Lower lobe of right lung (tissue), 2 donors: ENCODE measurements at regions not wholly inside any gene's neighbourhood (a gene's known extent, or its start where the extent isn't known, plus 50 kb on each side); places are given as distances from the start of the nearest gene placed in this dataset.

ENCODE experiments used
- ATAC-seq, 2 donors: fragments of 200-7000 bp; cut with Tn5 transposase; one replicate each; pipeline ENCODE4 v1.9.1; 2020 to 2022; ENCODE audit warnings: mild to moderate bottlenecking in 2 of 2, moderate library complexity in 2 of 2
- DNase-seq: peaks from one replicate; pipeline ENCODE4 v3.0.0-alpha.2; 2020
- H3K27ac ChIP-seq: fragments of 200-600 bp; one replicate; pipeline ENCODE4 v1.8.0; 2022
- H3K27me3 ChIP-seq: fragments of 200-600 bp; one replicate; pipeline ENCODE4 v1.8.0; 2022; ENCODE audit warnings: low read depth
- H3K36me3 ChIP-seq: fragments of 200-600 bp; one replicate; pipeline ENCODE4 v1.8.0; 2022; ENCODE audit warnings: mild to moderate bottlenecking
- H3K4me1 ChIP-seq: fragments of 200-600 bp; one replicate; pipeline ENCODE4 v1.8.0; 2022
- H3K4me3 ChIP-seq: fragments of 200-600 bp; one replicate; pipeline ENCODE4 v1.8.0; 2022; ENCODE audit warnings: mild to moderate bottlenecking
- H3K9me3 ChIP-seq: fragments of 200-600 bp; one replicate; pipeline ENCODE4 v1.8.0; 2022
- intact Hi-C: fragments of 100-400 bp; cut with DNase I; formaldehyde crosslinking; loops from one replicate; pipeline ENCODE4 v1.11.0; 2022
- TF ChIP-seq, protein P1 (sequence below): fragments of 200-600 bp; IDR thresholded peaks from one replicate; pipeline ENCODE4 v1.8.0; 2022; ENCODE audit warnings: antibody characterized with exemption, mild to moderate bottlenecking
- donor health status: DM: no; HTN: yes; CAD: no; lungs with severe emphysema.

DNA sequence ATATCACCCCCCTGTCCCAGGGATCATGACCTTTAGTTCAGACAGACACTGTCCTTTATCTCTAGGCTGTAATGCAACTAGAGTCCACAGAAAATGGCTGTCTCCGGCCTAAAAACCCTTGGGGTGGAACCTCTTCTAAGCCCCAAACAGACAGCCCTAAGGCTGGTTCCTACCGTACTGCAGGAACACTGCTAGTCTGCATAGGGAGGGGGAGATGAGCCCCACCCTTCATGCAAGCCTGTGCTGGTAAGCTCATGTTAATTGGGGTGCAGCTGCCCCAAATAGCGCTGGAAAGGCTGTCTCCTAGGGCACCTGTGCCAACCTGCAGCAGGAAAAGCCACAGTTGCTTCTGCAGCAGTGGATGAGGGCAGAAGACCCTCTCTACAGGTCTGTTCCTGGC lies 252.1 kb upstream of the MDFIC2 start:
- Histone ChIP-seq H3K36me3 (no peaks in the 10 kb centered on the region), H3K4me3 (no peak overlapping the region), H3K27me3 (no peaks in the 10 kb centered on the region), H3K4me1 (no peaks in the 10 kb centered on the region), H3K27ac (no peak overlapping the region), H3K9me3 (no peaks in the 10 kb centered on the region)
- intact Hi-C loops, result no loop called here
- no peak for ATAC-seq
- DNase-seq, result no peak
- TF ChIP-seq, protein P1, sequence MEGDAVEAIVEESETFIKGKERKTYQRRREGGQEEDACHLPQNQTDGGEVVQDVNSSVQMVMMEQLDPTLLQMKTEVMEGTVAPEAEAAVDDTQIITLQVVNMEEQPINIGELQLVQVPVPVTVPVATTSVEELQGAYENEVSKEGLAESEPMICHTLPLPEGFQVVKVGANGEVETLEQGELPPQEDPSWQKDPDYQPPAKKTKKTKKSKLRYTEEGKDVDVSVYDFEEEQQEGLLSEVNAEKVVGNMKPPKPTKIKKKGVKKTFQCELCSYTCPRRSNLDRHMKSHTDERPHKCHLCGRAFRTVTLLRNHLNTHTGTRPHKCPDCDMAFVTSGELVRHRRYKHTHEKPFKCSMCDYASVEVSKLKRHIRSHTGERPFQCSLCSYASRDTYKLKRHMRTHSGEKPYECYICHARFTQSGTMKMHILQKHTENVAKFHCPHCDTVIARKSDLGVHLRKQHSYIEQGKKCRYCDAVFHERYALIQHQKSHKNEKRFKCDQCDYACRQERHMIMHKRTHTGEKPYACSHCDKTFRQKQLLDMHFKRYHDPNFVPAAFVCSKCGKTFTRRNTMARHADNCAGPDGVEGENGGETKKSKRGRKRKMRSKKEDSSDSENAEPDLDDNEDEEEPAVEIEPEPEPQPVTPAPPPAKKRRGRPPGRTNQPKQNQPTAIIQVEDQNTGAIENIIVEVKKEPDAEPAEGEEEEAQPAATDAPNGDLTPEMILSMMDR, result no peak

DNA sequence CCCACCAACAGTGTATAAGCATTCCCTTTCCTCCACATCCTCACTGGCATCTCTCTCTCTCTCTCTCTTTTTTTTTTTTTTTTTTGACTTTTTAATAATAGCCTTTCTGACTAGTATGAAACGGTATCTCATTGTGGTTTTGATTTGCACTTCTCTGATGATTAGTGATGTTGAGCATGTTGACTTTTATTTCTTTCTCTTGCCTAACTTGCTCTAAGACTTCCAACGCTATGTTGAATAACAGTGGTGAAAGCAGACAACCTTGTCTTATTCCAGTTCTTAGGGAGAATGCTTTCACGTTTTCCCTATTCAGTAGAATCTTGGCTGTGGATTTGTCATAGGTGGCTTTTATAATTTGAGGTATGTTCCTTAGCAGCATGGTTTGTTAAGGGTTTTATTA lies 249.4 kb upstream of the MDFIC2 start:
- H3K4me1 ChIP-seq, result no peaks in the 10 kb centered on the region
- H3K9me3 ChIP-seq, result no peaks in the 10 kb centered on the region
- no peak overlapping the region for H3K27ac ChIP-seq
- ATAC-seq (no peak), DNase-seq (no peak)
- intact Hi-C loops, result no loop called here
- H3K4me3 ChIP-seq, result no peak overlapping the region
- TF ChIP-seq, protein P1, result no peak
- no peaks in the 10 kb centered on the region for H3K36me3 ChIP-seq
- H3K27me3 ChIP-seq, result no peaks in the 10 kb centered on the region

DNA sequence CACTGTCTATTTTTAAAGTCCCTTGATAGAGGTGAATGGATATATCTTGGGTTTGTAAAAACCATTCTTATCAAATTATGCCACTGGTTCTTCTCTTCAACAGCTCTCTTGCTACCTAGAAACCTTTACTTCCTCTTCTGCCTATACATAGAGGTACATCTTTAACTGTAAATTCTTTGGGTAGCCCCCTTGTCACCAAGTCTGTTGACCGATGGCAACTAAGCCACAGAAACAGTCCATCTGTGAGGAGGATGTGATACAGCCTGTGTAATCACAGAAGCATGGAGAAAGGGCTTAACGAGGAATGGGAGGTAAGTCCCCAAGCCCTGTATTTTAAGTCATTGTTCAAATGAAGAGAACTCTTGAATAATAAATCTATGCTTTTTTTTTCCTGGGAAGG lies 246.5 kb upstream of the MDFIC2 start:
- no peak for ATAC-seq
- TF ChIP-seq, protein P1, result no peak
- Histone ChIP-seq H3K9me3 (no peaks in the 10 kb centered on the region), H3K27me3 (no peaks in the 10 kb centered on the region), H3K36me3 (no peaks in the 10 kb centered on the region), H3K4me3 (no peak overlapping the region), H3K27ac (no peak overlapping the region), H3K4me1 (no peaks in the 10 kb centered on the region)
- no peak for DNase-seq
- intact Hi-C loops, result no loop called here

DNA sequence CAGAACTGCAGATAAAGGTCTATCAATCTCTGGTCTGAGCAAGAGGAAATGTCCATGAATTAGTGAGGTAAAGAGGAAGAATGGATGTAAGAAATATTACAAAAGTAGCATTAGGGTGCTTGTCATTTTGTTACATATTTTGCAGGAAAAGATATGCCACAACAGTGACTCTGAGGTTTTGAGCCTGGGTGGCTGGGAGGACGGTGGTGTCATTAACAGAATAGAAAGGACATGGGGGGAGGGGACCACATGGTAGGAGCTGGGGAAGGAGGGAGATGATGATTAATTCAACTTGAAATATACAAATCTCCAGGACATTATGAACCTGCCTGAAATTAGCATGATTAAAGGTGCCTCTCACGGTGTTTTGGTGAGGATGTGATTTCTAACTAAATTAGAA lies 245.5 kb upstream of the MDFIC2 start:
- no peaks in the 10 kb centered on the region for H3K27me3 ChIP-seq

DNA sequence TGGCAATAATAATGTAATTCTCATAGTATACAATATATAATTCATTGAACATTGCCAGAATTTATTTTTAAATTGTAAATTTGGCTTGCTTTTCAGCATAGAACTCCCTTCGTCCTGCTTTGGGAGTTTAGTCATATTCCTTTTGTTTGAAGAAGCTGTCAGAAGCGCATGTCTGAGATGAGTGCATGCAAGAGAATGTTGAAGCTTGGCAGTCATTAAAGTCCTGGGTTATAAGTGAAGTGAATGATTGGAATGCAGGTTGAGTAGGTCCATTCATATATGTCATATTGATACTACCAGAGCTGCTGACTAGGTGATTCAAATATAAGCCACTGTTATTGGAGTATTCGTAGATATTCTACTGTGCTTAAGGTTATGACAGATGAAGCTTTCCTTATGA lies 243.6 kb upstream of the MDFIC2 start:
- Histone ChIP-seq H3K4me1 (no peaks in the 10 kb centered on the region), H3K4me3 (no peak overlapping the region)
- intact Hi-C loops, result no loop called here

More for the DNA sequence above, 245.5 kb upstream of the MDFIC2 start:
- Histone ChIP-seq H3K27ac (no peak overlapping the region), H3K36me3 (no peaks in the 10 kb centered on the region), H3K9me3 (no peaks in the 10 kb centered on the region), H3K4me3 (no peak overlapping the region), H3K4me1 (no peaks in the 10 kb centered on the region)
- TF ChIP-seq, protein P1, result no peak
- ATAC-seq (no peak), DNase-seq (no peak)
- intact Hi-C loops, result no loop called here

More for the DNA sequence above, 243.6 kb upstream of the MDFIC2 start:
- Histone ChIP-seq H3K36me3 (no peaks in the 10 kb centered on the region), H3K27me3 (no peaks in the 10 kb centered on the region), H3K9me3 (no peaks in the 10 kb centered on the region), H3K27ac (no peak overlapping the region)
- no peak for ATAC-seq
- no peak for DNase-seq
- TF ChIP-seq, protein P1, result no peak
